ENCODE measurements at regions not wholly inside any gene's neighbourhood (a gene's known extent, or its start where the extent isn't known, plus 50 kb on each side); places are given as distances from the start of the nearest gene placed in this dataset.

DNA sequence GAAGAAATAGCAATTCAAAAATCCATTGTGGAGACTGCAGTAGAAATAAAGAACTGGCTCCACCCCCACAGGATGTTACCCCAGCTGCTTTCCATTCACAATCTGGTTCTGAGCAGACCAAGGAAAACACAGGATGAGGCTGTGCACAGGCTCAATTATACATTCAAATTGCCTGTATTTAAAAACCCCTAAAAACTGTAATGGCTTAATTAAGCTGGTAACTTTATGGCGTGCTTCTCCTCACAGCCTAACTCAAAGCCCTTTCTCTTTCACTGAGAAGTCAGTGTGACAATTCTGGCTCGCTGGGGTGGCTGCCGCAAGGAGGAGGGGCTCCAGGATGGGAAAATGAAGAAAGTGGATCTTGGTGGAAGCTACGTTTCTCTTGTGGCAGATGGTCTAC is 1191.1 kb downstream of the SORCS1 start:
- TF ChIP-seq, protein P1, sequence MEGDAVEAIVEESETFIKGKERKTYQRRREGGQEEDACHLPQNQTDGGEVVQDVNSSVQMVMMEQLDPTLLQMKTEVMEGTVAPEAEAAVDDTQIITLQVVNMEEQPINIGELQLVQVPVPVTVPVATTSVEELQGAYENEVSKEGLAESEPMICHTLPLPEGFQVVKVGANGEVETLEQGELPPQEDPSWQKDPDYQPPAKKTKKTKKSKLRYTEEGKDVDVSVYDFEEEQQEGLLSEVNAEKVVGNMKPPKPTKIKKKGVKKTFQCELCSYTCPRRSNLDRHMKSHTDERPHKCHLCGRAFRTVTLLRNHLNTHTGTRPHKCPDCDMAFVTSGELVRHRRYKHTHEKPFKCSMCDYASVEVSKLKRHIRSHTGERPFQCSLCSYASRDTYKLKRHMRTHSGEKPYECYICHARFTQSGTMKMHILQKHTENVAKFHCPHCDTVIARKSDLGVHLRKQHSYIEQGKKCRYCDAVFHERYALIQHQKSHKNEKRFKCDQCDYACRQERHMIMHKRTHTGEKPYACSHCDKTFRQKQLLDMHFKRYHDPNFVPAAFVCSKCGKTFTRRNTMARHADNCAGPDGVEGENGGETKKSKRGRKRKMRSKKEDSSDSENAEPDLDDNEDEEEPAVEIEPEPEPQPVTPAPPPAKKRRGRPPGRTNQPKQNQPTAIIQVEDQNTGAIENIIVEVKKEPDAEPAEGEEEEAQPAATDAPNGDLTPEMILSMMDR (IDR thresholded peaks at IDR 0.05), result no peak
- TF ChIP-seq POLR2A (IDR thresholded peaks at IDR 0.05), result no peak

All from uterus (tissue), 2 donors.